NCI-H446 (cell line): ENCODE measurements at regions not wholly inside any gene's neighbourhood (a gene's known extent, or its start where the extent isn't known, plus 50 kb on each side); places are given as distances from the start of the nearest gene placed in this dataset.

Source experiments
- DNase-seq, 2 experiments: peaks; one replicate each; lab custom pipeline; 2025; lab: John Stamatoyannopoulos, UW

DNA sequence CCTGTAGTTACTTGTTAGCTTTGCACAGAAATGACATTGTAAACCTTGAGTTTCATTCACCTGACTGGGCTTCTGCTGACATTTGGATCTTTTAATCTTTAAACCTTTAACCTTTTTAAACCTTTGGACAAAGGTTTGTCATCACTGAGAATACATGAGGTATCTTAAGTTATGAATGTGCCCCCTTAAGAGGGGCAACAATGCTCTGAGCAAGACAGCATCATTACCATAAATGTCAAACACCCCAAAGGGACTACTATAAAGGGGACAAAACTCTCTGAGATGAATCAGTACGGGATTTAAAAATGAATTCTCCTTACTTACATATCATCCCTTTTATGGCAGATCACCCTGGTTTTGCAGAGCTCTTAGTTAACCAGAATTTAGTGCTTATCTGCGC lies 203.3 kb downstream of the COG6 start:
- no peak for DNase-seq

DNA sequence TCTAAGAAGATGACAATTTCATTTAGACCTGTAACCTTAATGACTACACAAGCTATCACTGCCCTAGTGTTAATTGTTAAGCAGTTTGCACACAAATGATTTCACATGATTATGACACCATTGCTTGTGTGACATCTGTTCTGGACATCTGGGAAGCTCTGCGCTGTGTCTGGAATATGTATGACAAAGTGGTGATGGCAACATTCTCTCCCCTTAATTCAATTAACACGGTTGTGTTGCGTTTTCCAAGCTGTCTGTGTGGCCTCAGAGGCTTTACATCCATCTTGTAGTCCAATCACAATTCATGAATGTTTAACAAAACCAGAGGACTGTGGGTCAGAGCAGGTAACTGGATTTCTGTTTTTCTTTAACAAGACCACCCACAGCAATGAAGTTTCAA lies 204.4 kb downstream of the COG6 start:
- DNase-seq: no peak

DNA sequence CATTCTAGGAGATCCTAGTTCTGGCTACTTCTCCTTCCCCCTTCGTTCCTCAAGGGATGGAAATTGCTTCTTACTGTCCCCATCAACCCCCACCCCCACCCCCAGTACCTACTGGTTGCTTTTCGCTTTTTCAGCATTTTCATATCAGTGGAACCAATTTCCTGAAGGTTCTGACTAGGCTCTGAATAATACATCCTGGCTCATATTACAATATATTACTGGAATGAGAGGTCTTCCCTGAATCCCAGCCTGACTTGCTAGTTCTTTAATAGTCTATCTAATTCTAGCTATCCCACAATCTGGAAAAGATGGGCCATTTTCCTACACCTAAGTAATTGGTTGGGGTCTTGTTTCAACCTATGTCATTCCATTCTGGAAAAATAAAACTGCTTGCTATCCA lies 207.4 kb downstream of the COG6 start:
- DNase-seq: no peak

DNA sequence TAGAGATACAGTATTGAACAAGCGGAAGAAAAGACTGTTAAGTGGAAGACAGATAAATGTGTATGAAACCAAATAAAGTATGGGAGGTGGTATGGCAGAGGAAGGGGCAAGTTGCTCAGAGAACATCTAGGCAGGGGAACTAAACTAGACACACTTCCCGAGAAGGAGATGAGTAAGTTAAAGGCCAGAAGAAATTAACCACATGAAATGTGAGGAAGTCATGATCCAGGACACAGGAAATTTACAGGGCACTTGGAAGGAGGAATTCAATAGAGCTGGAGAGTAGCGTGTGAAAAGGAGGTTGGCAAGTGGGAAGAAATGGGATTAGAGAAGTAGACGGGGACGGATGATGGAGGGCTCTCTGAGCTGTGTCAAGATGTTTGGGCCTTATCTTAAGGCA lies 208.8 kb downstream of the COG6 start:
- DNase-seq: no peak

DNA sequence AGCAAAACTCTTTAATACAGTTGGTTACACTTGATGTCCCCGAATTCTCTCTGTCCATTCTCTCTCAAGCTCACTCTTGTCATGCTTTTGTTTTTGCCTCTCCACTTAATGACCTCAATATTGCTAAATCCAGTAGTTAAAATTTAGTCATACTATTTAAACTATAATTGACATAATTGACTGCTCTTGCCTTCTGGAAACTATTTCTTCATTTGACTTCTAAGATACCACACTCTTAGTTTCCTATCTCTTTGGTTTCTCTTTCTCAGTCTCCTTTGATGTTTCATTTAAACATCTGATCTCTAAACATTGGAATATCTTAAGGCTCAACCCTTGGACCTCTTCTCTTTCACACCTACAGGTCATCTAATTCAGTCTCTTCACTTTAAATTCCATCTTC lies 211.3 kb downstream of the COG6 start:
- no peak for DNase-seq

DNA sequence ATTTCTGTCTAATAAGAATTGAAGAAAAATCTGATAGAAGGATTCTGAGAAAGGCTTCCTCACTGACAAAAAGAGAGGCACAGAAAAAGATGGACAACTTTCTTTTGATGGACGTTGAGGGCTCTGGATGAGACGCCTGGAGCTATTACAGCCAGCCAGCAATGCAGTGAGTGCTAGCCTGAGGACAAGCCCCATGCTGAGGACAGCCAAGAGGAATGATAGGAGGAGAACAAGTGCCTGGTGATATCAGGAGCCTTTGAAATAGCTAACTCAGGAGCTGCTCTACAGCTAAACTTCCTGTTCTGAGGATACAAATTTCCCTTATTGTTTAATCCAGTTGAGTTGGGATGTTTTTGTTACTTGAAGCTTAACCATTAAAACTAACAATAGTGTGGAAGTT lies 212.3 kb downstream of the COG6 start:
- DNase-seq: no peak

DNA sequence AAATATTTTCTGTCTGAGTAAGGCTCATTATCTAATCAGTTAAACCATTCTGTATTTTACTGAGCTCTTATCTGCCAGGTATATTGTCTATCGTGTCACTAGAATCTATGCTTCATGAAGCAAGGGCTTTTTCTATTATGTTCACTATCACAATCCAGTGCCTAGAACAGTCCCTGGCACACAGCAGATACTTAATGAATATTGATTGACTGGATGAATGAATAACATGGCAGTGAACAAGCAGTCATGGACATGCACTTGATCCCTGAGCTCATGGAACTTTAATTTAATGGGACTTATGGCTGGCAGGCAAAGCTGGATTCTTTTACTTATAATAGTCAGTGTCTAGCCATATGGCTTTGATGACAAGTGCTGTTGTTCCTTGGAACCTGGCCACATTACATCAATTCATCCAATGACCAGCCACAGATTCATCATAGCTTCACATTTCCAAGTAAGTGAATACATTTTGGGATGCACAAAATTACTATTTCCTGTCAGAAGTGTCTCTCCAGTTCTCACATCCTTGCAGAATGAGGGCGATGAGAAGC lies 214.8 kb downstream of the COG6 start:
- peak in 1 of 2 experiments; percentile 84 for DNase-seq

DNA sequence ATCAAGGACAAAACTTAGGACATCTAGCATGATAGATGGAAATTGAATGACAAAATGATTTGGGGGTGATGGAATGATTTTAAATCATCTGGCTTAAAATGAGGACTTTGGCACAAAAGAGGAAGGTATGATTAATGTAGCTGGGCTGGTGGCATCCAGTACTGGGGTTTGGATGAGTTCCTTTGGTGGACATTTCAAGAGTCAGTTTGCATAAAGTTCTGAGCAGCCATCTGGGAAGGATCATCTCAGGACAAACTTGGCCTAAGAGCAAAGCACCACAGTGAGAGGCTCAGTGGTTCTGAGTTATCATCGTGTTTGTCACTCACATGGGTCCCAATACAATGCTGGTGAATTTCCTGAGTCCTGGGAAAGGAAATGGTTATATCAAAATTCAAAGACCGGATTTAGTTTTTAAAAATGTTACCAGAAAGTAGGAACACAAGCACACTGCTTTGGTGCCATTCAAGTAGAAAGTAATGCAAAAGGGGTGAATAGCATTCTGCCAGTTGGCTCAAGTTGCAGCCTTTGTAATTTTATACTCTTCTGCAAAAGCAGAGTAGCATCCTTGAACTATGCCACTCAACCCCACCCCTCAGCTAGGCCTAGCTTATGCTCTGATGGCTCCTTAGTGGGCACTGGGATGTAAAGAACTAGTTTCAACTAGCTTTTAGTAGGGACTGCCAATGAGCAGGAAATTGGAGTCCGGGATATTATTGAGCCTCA lies 219.0 kb downstream of the COG6 start:
- DNase-seq: peak; percentile 17 to 73

DNA sequence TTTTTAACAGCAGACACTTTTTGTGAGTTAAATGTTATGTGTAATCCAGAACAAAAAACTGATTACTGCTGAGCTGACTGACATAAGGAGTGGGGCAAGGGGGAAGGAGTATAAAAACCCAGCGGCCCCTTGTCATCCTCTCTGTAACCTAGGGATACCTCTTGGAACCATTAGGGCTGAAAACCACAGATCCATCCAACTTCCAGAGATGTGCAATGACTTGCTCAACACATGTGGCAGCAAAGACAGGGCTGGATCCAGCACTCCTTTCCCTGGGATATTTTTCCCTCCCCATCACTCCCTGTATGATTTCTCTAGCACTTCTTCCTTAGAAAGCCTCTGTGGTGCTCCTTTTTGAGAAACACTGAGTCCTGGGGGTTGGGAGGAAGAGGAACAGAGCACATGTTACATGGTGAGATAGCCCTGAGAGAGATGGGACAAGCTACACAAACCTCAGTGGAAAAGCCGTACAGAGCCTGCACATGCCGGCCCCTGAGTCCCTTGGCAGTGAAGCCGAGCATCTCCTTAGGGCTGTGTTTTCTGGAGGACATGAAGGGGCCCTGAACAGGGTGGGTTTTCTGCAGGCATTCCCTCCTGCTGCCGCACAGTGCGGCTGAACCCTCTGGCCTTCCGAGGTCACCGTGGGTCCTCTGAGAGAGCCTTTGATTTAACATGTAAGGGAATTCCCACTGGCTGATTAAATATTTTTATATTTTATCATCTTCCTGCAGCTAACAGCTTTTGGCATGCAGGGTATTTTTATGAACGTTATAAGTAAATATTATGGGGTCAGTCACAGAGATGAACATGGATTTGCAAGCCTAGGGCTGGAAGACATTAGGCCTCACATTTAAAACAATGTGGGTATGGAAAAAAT lies 219.9 kb downstream of the COG6 start:
- DNase-seq: peak in 1 of 2 experiments; percentile 57

DNA sequence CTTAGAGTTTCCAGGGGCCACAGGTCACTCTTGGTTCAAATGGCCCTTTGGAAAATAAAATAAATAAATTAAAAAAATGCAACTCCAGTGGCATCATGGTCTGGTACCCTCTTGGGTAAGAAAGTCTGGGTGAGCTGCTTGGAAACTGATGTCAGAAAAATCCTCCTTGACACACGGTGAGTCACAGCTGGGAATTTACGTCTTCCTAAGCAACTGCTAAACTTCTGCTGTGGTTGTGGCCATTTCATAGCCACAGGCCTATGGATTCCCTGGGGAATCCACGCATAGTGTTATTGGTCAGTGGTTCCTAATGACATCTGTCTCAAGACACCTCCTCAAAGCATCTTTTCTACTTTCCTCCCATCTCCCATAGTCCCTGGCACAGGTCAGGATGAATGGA lies 220.8 kb downstream of the COG6 start:
- DNase-seq: peak in 1 of 2 experiments; percentile 39

DNA sequence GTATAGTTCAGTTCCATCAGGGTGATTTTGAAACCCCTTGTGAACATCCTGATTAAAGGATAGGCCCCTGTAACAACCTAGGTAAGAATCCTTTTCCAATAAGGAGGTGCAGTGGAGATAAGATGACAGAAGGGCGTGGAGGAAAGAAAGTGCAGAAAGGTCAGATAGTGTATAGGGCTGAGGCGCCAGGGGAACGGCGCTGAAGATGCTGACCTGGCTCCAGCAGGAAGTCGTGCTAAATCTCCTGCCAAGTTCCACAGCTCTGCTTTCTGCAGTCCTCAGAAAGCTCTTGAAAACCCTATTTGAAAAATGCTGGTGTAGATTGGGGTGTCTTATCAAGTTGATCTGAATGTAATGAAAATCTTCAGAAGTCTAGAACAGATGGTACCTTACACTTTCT lies 221.7 kb downstream of the COG6 start:
- no peak for DNase-seq

DNA sequence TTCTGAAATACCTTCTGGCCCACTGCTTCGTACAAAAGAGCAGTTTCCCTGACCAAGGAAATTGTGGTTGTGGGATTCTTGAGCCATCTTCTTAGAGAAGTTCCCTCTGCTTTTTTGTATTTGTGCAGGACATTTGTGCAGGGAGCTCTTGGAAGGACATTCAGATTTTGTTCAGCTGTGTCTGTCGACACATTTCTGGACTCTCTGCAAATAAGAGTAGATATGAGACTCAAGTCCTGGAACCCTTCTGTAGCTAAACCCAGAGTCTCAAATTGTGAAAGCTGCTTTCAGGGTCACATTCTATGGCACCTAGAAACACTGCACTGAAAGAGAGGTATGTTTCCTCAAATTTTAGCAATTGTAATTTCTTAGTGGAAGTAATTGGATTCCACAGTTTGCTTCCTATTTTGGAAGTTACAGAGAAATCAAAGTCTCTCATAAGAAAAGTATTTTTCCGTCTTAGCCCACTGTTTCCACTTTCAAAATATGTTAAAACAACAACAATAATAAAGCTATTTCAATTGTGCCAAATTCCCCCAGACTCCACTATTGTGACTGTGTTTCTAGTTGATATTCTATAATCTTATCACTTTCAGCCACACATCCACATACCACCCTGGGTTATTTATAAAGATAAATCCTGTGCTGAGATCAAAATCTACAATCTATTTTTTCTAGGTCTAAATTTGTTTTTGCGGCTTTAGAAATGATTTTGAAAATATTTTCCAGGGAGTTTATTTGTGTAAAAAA lies 224.0 kb downstream of the COG6 start:
- DNase-seq: no peak

DNA sequence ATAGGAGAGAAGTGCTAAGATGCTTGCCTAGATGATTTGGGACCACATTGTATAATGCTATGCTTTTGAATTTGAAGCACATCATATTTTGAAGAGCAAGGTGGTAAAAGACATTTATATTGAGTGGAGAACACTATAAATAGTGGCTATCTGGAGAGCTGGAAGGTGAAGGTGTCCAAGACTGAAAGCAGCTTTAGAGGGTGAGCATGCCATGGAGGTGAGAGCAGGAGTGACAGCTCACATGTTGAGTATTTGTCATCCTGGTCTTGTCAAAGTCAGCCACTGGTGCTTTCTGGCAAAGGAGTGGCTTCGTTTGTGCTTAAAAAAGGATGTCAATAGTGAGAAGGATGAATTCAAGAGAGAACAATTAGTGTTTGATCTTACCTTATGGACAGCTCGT lies 225.9 kb downstream of the COG6 start:
- DNase-seq: no peak

DNA sequence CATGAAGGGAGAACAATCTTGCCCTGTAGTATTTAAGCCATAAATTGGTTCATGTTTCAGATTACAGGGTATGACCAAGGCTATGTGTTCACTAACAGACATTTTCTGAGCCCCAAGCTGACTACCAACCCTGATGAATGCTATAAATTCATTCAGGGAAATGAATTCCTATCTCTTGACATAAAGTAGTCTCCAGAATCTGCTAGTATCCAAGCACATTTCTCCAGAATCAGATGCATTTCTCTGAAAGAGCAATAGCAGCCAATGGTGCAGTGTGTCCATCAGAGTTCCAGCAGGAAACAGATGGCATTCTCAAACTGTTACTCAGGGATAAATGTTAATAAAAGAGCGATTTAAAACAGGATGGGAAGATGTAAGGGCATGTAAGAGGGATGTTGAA lies 226.4 kb downstream of the COG6 start:
- no peak for DNase-seq

DNA sequence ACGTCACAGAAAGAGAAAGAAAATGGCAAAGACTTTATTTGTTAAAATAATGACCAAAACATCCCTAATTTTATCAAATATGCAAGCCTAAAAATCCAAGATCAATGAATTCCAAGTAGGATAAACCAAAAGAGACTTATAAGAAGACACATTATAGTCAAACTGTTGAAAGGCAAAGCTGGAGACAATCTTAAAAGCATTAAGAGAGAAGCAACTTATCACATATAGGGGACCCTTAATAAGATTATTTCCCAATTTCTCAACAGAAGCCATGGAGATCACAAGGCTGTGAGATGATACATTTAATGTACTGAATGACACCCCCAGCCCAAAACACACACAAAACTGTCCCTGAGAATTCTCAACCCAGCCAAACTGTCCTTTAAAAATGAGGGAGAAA lies 228.7 kb downstream of the COG6 start:
- no peak for DNase-seq

DNA sequence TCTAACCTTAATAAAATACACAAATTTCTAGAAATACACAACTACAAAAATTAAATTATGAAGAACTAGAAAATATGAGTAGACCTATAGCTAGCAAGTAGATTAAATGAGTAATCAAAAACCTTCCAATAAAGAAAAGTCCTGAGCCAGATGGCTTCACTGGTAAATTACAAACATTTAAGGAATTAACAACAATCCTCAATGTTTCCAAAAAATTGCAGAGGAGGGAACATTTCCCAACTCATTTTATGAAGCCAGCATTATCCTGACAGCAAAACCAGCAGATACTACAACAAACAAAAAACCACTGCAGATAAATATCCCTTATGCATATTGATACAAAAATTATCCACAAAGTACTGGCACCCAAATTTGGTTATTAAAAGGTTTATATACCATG lies 230.9 kb downstream of the COG6 start:
- no peak for DNase-seq

DNA sequence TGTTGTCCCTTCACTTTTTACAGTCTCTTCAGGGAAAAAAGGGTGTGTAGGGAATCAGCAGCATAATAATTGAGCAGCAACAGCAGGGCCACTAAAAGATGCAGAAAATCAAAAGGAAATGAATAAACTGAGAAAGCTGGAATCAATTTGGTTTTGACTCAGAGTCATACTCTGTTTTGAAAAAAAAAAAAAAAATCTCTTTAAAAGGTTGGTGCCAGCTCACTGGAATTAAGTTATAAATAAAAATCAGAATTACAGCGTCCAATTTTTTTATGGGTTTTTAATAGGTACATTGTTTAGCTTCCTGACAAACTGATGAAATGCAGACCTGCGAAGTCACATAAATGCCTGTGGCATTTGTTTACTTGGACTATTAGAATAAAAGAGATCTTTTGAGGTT lies 231.9 kb downstream of the COG6 start:
- DNase-seq: no peak

DNA sequence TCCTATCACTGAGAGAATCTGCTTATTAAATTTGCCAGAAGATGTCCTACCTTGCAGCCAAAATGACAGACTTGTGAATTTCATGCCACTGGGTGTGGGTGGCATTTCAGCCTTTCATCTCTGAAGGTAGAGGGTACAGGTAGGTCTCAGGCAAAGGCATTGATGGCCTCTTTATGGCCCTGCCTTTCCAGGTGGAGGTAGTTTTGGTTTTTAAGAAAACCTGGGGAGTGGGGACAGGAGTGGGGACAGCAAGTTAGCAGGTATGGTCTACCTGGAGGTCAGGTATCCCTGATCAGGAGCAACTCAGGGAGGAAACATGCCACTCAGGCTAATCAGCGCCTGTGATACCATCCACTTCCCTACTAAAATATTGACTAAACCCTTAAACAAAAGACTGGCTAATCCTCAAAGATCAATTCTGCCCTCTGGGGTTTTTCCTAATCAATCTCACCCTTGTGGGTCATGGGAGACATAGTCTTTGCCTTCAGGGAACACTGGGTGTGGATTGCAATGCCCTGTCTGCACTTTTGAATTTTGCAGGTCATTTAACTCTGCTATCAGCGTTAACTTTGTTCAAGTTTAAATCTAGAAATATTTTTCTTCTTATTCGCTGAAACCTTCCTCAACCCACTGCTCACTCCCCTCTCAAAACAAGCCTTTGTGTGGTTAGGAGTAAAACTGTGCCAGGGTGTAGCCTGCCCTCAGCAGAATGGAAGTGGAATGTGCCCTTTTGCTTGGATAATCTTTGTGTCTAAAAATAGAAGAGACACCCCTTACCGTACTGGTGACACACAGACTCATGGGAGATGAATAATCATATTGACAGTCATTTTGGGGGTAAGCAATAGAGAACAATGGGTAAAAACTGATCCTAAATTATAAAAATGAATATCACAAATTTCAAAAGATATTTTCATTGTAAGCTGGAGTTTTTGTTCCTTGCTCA lies 233.7 kb downstream of the COG6 start:
- no peak for DNase-seq

DNA sequence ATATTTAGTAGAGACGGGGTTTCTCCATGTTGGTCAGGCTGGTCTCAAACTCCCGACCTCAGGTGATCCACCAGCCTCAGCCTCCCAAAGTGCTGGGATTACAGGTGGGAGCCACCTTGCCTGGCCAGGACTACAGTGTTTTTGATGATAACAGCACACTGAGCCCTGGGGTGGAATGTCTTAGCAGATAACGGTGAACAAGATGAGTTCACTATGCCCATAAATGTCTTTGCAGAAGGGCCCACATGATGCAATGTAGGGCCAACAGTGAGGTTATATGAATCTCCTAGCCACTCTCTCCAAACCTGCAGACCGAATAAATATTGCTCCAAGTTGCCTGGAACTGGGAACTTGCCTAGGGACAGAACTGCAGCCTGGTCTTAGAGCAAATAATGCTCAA lies 235.1 kb downstream of the COG6 start:
- DNase-seq: no peak

DNA sequence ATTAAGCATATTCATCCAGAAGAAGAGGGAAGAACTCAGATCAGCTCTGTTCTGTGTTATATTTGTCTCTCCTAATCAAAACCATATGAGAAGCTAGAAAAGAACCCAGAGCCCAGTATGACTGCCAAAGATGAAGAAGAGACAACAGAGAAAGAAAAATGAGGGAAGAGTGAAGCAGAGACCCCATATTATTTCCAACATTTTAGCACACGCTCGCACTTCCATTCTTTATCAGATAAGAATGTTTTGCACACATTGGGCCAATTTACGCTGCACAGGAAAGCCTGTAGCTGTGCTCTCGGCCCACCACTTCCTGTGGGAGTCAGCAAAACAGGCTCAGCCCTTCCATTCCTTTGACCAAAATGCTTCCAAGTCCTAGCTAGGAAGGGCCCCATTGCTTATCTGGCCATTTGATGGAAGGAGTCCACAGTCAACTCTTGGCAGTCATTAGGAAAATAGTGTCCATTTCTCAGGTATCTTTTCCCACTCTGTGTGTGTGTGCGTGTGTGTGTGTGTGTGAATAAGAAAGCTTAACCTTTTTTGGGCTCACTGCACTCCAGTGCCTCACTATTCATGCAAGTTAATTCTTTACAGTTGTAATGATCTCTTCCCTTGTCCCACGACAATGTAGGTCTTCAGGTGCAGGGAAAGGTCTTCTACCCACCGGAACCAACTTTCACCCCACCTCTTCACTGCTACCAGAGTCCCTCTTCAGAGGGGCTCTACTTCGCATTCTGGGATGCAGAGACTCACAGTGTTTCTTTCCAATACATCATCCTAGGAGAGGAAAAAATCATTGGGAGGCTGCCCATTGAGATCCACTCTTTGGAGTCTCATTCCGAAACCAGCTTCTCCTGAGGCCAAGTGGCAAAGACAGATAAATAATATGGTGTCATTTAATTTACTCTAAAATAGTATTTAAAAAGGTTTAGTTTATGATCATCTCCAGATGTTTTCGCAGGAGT lies 237.5 kb downstream of the COG6 start:
- no peak for DNase-seq
